H9 (cell line): ENCODE measurements at regions not wholly inside any gene's neighbourhood (a gene's known extent, or its start where the extent isn't known, plus 50 kb on each side); places are given as distances from the start of the nearest gene placed in this dataset.

ENCODE experiments used
- DNase-seq: peaks from one replicate; pipeline ENCODE4 v3.0.0-alpha.2; 2017
- H2AFZ ChIP-seq: one replicate; pipeline ENCODE4 v1.6.1; 2013; ENCODE audit warnings: mild to moderate bottlenecking, low read length, control low read depth, moderate library complexity
- H2AK5ac ChIP-seq: 2 replicates; pipeline ENCODE4 v1.6.1; 2013; ENCODE audit warnings: low read length, control low read depth, mixed read lengths; ENCODE audit not compliant: insufficient read length
- H2BK120ac ChIP-seq: one replicate; pipeline ENCODE4 v1.6.1; 2013; ENCODE audit warnings: low read depth, mild to moderate bottlenecking, low read length, control low read depth, inconsistent platforms; ENCODE audit not compliant: poor library complexity, severe bottlenecking
- H2BK12ac ChIP-seq: 2 replicates; pipeline ENCODE4 v1.6.1; 2013; ENCODE audit warnings: low read length, control low read depth, mixed read lengths, low read depth; ENCODE audit not compliant: insufficient read length
- H2BK15ac ChIP-seq: 2 replicates; pipeline ENCODE4 v1.6.1; 2013; ENCODE audit warnings: low read depth, low read length, control low read depth
- H2BK20ac ChIP-seq: one replicate; pipeline ENCODE4 v1.6.1; 2013; ENCODE audit warnings: low read depth, mild to moderate bottlenecking, low read length, control low read depth, inconsistent platforms; ENCODE audit not compliant: poor library complexity, severe bottlenecking
- H2BK5ac ChIP-seq: 2 replicates; pipeline ENCODE4 v1.6.1; 2013; ENCODE audit warnings: low read length, control low read depth, mixed read lengths; ENCODE audit not compliant: insufficient read length
- H3K14ac ChIP-seq: 2 replicates; pipeline ENCODE4 v1.6.1; 2013; ENCODE audit warnings: low read length, control low read depth; ENCODE audit not compliant: insufficient read depth
- H3K18ac ChIP-seq: 2 replicates; pipeline ENCODE4 v1.6.1; 2013; ENCODE audit warnings: low read depth, mild to moderate bottlenecking, mixed read lengths, low read length, control low read depth; ENCODE audit not compliant: insufficient read length
- H3K23ac ChIP-seq: 2 replicates; pipeline ENCODE4 v1.6.1; 2013; ENCODE audit warnings: low read length, control low read depth, mixed read lengths, low read depth; ENCODE audit not compliant: insufficient read length
- H3K23me2 ChIP-seq: 2 replicates; pipeline ENCODE4 v1.6.1; 2013; ENCODE audit warnings: low read depth, mild to moderate bottlenecking, mixed read lengths, low read length, control low read depth; ENCODE audit not compliant: insufficient read length, poor library complexity, severe bottlenecking
- H3K27ac ChIP-seq: 2 replicates; pipeline ENCODE4 v1.5.1; 2013; ENCODE audit warnings: low read length, control low read depth, mixed read lengths, low read depth; ENCODE audit not compliant: insufficient read length
- H3K27me3 ChIP-seq: 2 replicates; pipeline ENCODE4 v1.6.1; 2013; ENCODE audit warnings: low read length, control low read depth, inconsistent platforms; ENCODE audit not compliant: insufficient read depth
- H3K4ac ChIP-seq: 2 replicates; pipeline ENCODE4 v1.6.1; 2013; ENCODE audit warnings: low read depth, mild to moderate bottlenecking, control low read depth, inconsistent platforms, low read length, moderate library complexity
- H3K4me1 ChIP-seq: 2 replicates; pipeline ENCODE4 v1.6.1; 2013; ENCODE audit warnings: low read length, control low read depth, inconsistent platforms; ENCODE audit not compliant: insufficient read depth
- H3K4me2 ChIP-seq: 2 replicates; pipeline ENCODE4 v1.6.1; 2013; ENCODE audit warnings: low read length, control low read depth, mixed read lengths; ENCODE audit not compliant: insufficient read length, insufficient read depth
- H3K56ac ChIP-seq: 2 replicates; pipeline ENCODE4 v1.6.1; 2013; ENCODE audit warnings: low read depth, mild to moderate bottlenecking, mixed read lengths, low read length, control low read depth; ENCODE audit not compliant: insufficient read length
- H3K79me1 ChIP-seq: 2 replicates; pipeline ENCODE4 v1.6.1; 2013; ENCODE audit warnings: low read depth, mild to moderate bottlenecking, moderate library complexity, low read length, control low read depth, inconsistent platforms; ENCODE audit not compliant: insufficient read depth, poor library complexity, severe bottlenecking
- H3K79me2 ChIP-seq: 2 replicates; pipeline ENCODE4 v1.6.1; 2013; ENCODE audit warnings: low read length, control low read depth, inconsistent platforms; ENCODE audit not compliant: insufficient read depth
- H3K9ac ChIP-seq: 2 replicates; pipeline ENCODE4 v1.6.1; 2013; ENCODE audit warnings: low read length, control low read depth, mixed read lengths; ENCODE audit not compliant: insufficient read length; ENCODE audit errors: extremely low read depth
- H3K9me3 ChIP-seq: one replicate; pipeline ENCODE4 v1.6.1; 2013; ENCODE audit warnings: low read depth, low read length, inconsistent platforms; ENCODE audit not compliant: control insufficient read depth
- H3T11ph ChIP-seq: one replicate; pipeline ENCODE4 v1.6.1; 2013; ENCODE audit warnings: mild to moderate bottlenecking, low read length, control low read depth, inconsistent platforms
- H4K20me1 ChIP-seq: one replicate; pipeline ENCODE4 v1.6.1; 2013; ENCODE audit not compliant: control insufficient read depth, insufficient read length, insufficient read depth
- H4K5ac ChIP-seq: 2 replicates; pipeline ENCODE4 v1.6.1; 2013; ENCODE audit warnings: low read depth, mild to moderate bottlenecking, mixed read lengths, low read length, control low read depth; ENCODE audit not compliant: insufficient read length
- H4K8ac ChIP-seq: replicated peaks from 2 replicates; pipeline ENCODE4 v1.6.1; 2013; ENCODE audit warnings: low read length, control low read depth, mixed read lengths, low read depth; ENCODE audit not compliant: insufficient read length
- H4K91ac ChIP-seq: 2 replicates; pipeline ENCODE4 v1.6.1; 2013; ENCODE audit warnings: low read depth, mild to moderate bottlenecking, moderate library complexity, mixed read lengths, low read length, control low read depth; ENCODE audit not compliant: insufficient read length
- H3K27ac Mint-ChIP-seq, 3 experiments: 2 replicates in 2 of 3; 3 replicates in 1 of 3; pipeline ENCODE4 v1.8.0; 2020 to 2021; ENCODE audit warnings: mixed read lengths in 3 of 3, mild to moderate bottlenecking in 1 of 3, moderate library complexity in 1 of 3
- H3K27me3 Mint-ChIP-seq: 2 replicates; pipeline ENCODE4 v1.8.0; 2021; ENCODE audit warnings: low read depth, mild to moderate bottlenecking, moderate library complexity, mixed read lengths
- H3K36me3 Mint-ChIP-seq, 3 experiments: 2 replicates in 2 of 3; 3 replicates in 1 of 3; pipeline ENCODE4 v1.8.0; 2020 to 2021; ENCODE audit warnings: low read depth in 3 of 3, mixed read lengths in 3 of 3; ENCODE audit not compliant: insufficient read depth in 1 of 3
- H3K4me1 Mint-ChIP-seq, 2 experiments: 2 replicates each; pipeline ENCODE4 v1.8.0; 2020; ENCODE audit warnings: mixed read lengths in 2 of 2
- H3K4me3 Mint-ChIP-seq, 2 experiments: 2 replicates in 1 of 2; 3 replicates in 1 of 2; pipeline ENCODE4 v1.8.0; 2020 to 2021; ENCODE audit warnings: mild to moderate bottlenecking in 2 of 2, mixed read lengths in 2 of 2, moderate library complexity in 1 of 2
- H3K9me3 Mint-ChIP-seq, 2 experiments: 2 replicates in 1 of 2; 3 replicates in 1 of 2; pipeline ENCODE4 v1.8.0; 2020; ENCODE audit warnings: mild to moderate bottlenecking in 2 of 2, mixed read lengths in 2 of 2, moderate library complexity in 1 of 2
- CTCF ChIP-seq: fragments of 200-600 bp; sonication (generic); conservative IDR thresholded peaks from 3 replicates; pipeline ENCODE4 v1.8.0; 2021; ENCODE audit warnings: antibody characterized with exemption, mild to moderate bottlenecking
- WGBS: extraction: QIAGEN DNeasy Blood & Tissue Kit; methylation state at CpG from one replicate; pipeline ENCODE4 v1.1.7; 2013; ENCODE audit warnings: missing lambda C conversion rate, low lambda C conversion rate, mixed read lengths; ENCODE audit not compliant: insufficient read length; ENCODE audit errors: extremely low coverage; 5-methylcytosine and 5-hydroxymethylcytosine counted together

- Histone ChIP-seq H4K91ac (no peak overlapping the region), H3K27ac (no peak overlapping the region), H3K23ac (no peak overlapping the region), H2AK5ac (no peak overlapping the region), H3K79me1 (no peaks in the 10 kb centered on the region), H4K5ac (no peak overlapping the region), H3K9me3 (no peaks in the 10 kb centered on the region), H3K4me1 (no peaks in the 10 kb centered on the region), H3K14ac (no peak overlapping the region), H3K18ac (no peak overlapping the region), H2BK120ac (no peak overlapping the region), H2BK15ac (no peak overlapping the region), H3T11ph (no peak overlapping the region), H3K27me3 (no peaks in the 10 kb centered on the region), H3K56ac (no peak overlapping the region), H3K23me2 (no peaks in the 10 kb centered on the region), H4K20me1 (no peaks in the 10 kb centered on the region), H3K9ac (no peak overlapping the region), H3K4me2 (no peak overlapping the region), H2BK12ac (no peak overlapping the region), H2BK20ac (no peak overlapping the region), H2AFZ (no peak overlapping the region), H3K4ac (no peak overlapping the region), H2BK5ac (no peak overlapping the region), H4K8ac (no peak overlapping the region), H3K79me2 (no peaks in the 10 kb centered on the region)
- Mint-ChIP-seq H3K36me3 (peaks cover 0 to 8% (median 0%) of the 10 kb centered on the region in 3 experiments; a peak in 3 of 7 replicates), H3K9me3 (peaks cover 0 to 4% of the 10 kb centered on the region in 2 experiments; a peak in 1 of 5 replicates), H3K4me1 (peaks cover 3 to 8% of the 10 kb centered on the region in 2 experiments), H3K27me3 (no peaks in the 10 kb centered on the region; the same call in 1 of the 2 replicates), H3K27ac (no peak overlapping the region), H3K4me3 (no peak overlapping the region)
- TF ChIP-seq CTCF, result no peak
- no peak for DNase-seq
- no CpG with 5 or more reads among the region's 2 CpGs for WGBS
These were observed 259.0 kb upstream of the TRPC5 start for GRCh38 chrX:112341598-112341997.
